Hepatocyte (in vitro differentiated cells): ENCODE measurements at regions not wholly inside any gene's neighbourhood (a gene's known extent, or its start where the extent isn't known, plus 50 kb on each side); places are given as distances from the start of the nearest gene placed in this dataset.

Experiments used
- DNase-seq: peaks from one replicate; pipeline ENCODE4 v3.0.0-alpha.2; 2016; ENCODE audit warnings: low spot score
- H2AFZ ChIP-seq: fragments of 200-600 bp; sonication (generic); 2 replicates; pipeline ENCODE4 v1.6.0; 2016; ENCODE audit warnings: antibody characterized with exemption, mild to moderate bottlenecking
- H3K27ac ChIP-seq: fragments of 200-600 bp; sonication (generic); 2 replicates; pipeline ENCODE4 v1.5.1; 2016; ENCODE audit warnings: mild to moderate bottlenecking
- H3K27me3 ChIP-seq: fragments of 200-600 bp; sonication (generic); 2 replicates; pipeline ENCODE4 v1.6.1; 2016
- H3K36me3 ChIP-seq: fragments of 200-600 bp; sonication (generic); replicated peaks from 2 replicates; pipeline ENCODE4 v1.5.1; 2016; ENCODE audit warnings: low read depth; ENCODE audit not compliant: insufficient read depth
- H3K4me1 ChIP-seq: fragments of 200-600 bp; sonication (generic); 2 replicates; pipeline ENCODE4 v1.5.1; 2016; ENCODE audit warnings: mild to moderate bottlenecking, moderate library complexity; ENCODE audit not compliant: insufficient read depth
- H3K4me2 ChIP-seq: fragments of 200-600 bp; sonication (generic); 2 replicates; pipeline ENCODE4 v1.6.0; 2016
- H3K4me3 ChIP-seq: fragments of 200-600 bp; sonication (generic); 2 replicates; pipeline ENCODE4 v1.5.1; 2016; ENCODE audit warnings: mild to moderate bottlenecking
- H3K79me2 ChIP-seq: fragments of 200-600 bp; sonication (generic); 2 replicates; pipeline ENCODE4 v1.6.0; 2017; ENCODE audit warnings: mild to moderate bottlenecking
- H3K9me2 ChIP-seq: fragments of 200-600 bp; sonication (generic); replicated peaks from 2 replicates; pipeline ENCODE4 v1.6.0; 2017; ENCODE audit warnings: mild to moderate bottlenecking; ENCODE audit not compliant: insufficient read depth
- H3K9me3 ChIP-seq: fragments of 200-600 bp; sonication (generic); 2 replicates; pipeline ENCODE4 v1.5.1; 2016; ENCODE audit warnings: low read depth, mild to moderate bottlenecking
- H4K20me1 ChIP-seq: fragments of 200-600 bp; sonication (generic); 2 replicates; pipeline ENCODE4 v1.6.0; 2016; ENCODE audit warnings: mild to moderate bottlenecking; ENCODE audit not compliant: insufficient read depth, poor library complexity, severe bottlenecking
- CTCF ChIP-seq: fragments of 200-600 bp; sonication (generic); IDR thresholded peaks from 2 replicates; pipeline ENCODE4 v1.5.1; 2016; ENCODE audit warnings: antibody characterized with exemption, mild to moderate bottlenecking; ENCODE audit not compliant: poor library complexity
- EZH2 ChIP-seq: fragments of 200-600 bp; sonication (generic); IDR thresholded peaks from 2 replicates; pipeline ENCODE4 v1.6.1; 2016; ENCODE audit warnings: antibody characterized with exemption, mild to moderate bottlenecking, borderline replicate concordance
- EZH2phosphoT487 ChIP-seq: fragments of 200-600 bp; sonication (generic); IDR thresholded peaks from one replicate; pipeline ENCODE4 v1.6.1; 2018; ENCODE audit warnings: antibody characterized with exemption, mild to moderate bottlenecking, low read depth, moderate library complexity; ENCODE audit not compliant: unreplicated experiment, severe bottlenecking
- WGBS: methylation state at CpG from one replicate; pipeline ENCODE4 v1.1.6; 2016; ENCODE audit warnings: low lambda C conversion rate; ENCODE audit errors: missing lambda C conversion rate; 5-methylcytosine and 5-hydroxymethylcytosine counted together

- Histone ChIP-seq H3K36me3 (no peaks in the 10 kb centered on the region), H3K4me2 (no peak overlapping the region), H3K4me3 (no peak overlapping the region), H3K9me2 (no peaks in the 10 kb centered on the region), H3K79me2 (no peaks in the 10 kb centered on the region), H2AFZ (no peak overlapping the region), H3K27me3 (no peaks in the 10 kb centered on the region), H3K27ac (no peak overlapping the region), H3K9me3 (no peaks in the 10 kb centered on the region), H4K20me1 (no peaks in the 10 kb centered on the region), H3K4me1 (no peaks in the 10 kb centered on the region)
- TF ChIP-seq EZH2phosphoT487, result no peak
- no peak for TF ChIP-seq EZH2
- TF ChIP-seq CTCF, result no peak
- no peak for DNase-seq
- WGBS, result 56% methylated on average over 8 of the region's 8 CpGs
Measured at GRCh38 chr14:36022765-36023410, 153.6 kb downstream of the PTCSC3 start.

GRCh38 chr14:36021591-36022320, 154.8 kb downstream of the PTCSC3 start:
- no peak overlapping the region for H3K27ac ChIP-seq
- H3K27me3 ChIP-seq, result no peaks in the 10 kb centered on the region
- no peak overlapping the region for H3K4me3 ChIP-seq
- no peak for DNase-seq
- H3K4me2 ChIP-seq, result no peak overlapping the region
- H3K9me3 ChIP-seq, result no peaks in the 10 kb centered on the region
- no peaks in the 10 kb centered on the region for H3K79me2 ChIP-seq
- H3K4me1 ChIP-seq, result no peaks in the 10 kb centered on the region
- H3K36me3 ChIP-seq, result no peaks in the 10 kb centered on the region
- H4K20me1 ChIP-seq, result no peaks in the 10 kb centered on the region
- H3K9me2 ChIP-seq, result no peaks in the 10 kb centered on the region
- no peak for TF ChIP-seq CTCF
- TF ChIP-seq EZH2phosphoT487, result no peak
- no peak for TF ChIP-seq EZH2
- H2AFZ ChIP-seq, result no peak overlapping the region
- WGBS, result 82% methylated on average over 4 of the region's 4 CpGs

GRCh38 chr14:36021030-36021422, 155.5 kb downstream of the PTCSC3 start:
- TF ChIP-seq EZH2 (no peak), EZH2phosphoT487 (no peak), CTCF (no peak)
- DNase-seq, result no peak
- 77% methylated on average over 2 of the region's 2 CpGs for WGBS

More at GRCh38 chr14:36021030-36021422, 155.5 kb downstream of the PTCSC3 start:
- Histone ChIP-seq H2AFZ (no peak overlapping the region), H3K4me3 (no peak overlapping the region), H3K9me2 (no peaks in the 10 kb centered on the region), H3K27ac (no peak overlapping the region), H3K36me3 (no peaks in the 10 kb centered on the region), H3K27me3 (no peaks in the 10 kb centered on the region), H3K4me1 (no peaks in the 10 kb centered on the region), H3K79me2 (no peaks in the 10 kb centered on the region), H3K9me3 (no peaks in the 10 kb centered on the region), H4K20me1 (no peaks in the 10 kb centered on the region), H3K4me2 (no peak overlapping the region)
